ENCODE measurements at regions not wholly inside any gene's neighbourhood (a gene's known extent, or its start where the extent isn't known, plus 50 kb on each side); places are given as distances from the start of the nearest gene placed in this dataset.

GRCh38 chr12:108046135-108046534 is 83.0 kb upstream of the WSCD2 start:
- no peak overlapping the region for H3K27ac ChIP-seq (ENCODE audit: low read depth in 2 of 2, low read length in 2 of 2)
- no peaks in the 10 kb centered on the region for H3K27me3 ChIP-seq (ENCODE audit: control insufficient read depth in 2 of 2, insufficient read depth in 2 of 2, low read length in 2 of 2)
- H3K9me3 ChIP-seq (ENCODE audit: control insufficient read depth in 2 of 2, low read length in 2 of 2) = no peaks in the 10 kb centered on the region
- H3K4me1 ChIP-seq (ENCODE audit: control insufficient read depth in 2 of 2, insufficient read depth in 2 of 2, low read length in 2 of 2) = no peaks in the 10 kb centered on the region
- no peak overlapping the region for H3K4me3 ChIP-seq (ENCODE audit: low read length in 2 of 2)
- H3K36me3 ChIP-seq (ENCODE audit: control insufficient read depth in 2 of 2, insufficient read depth in 2 of 2, low read length in 2 of 2) = no peaks in the 10 kb centered on the region
- no peak overlapping the region for H3K9ac ChIP-seq (ENCODE audit: low read depth in 1 of 2, low read length in 2 of 2)

- no peak overlapping the region for H3K27ac ChIP-seq (ENCODE audit: low read depth in 2 of 2, low read length in 2 of 2)
Observed at GRCh38 chr12:108046650-108047049, 82.4 kb upstream of the WSCD2 start.

GRCh38 chr12:108047071-108047550 is 82.0 kb upstream of the WSCD2 start:
- H3K27me3 ChIP-seq (ENCODE audit: control insufficient read depth in 2 of 2, insufficient read depth in 2 of 2, low read length in 2 of 2) = no peaks in the 10 kb centered on the region
- H3K27ac ChIP-seq (ENCODE audit: low read depth in 2 of 2, low read length in 2 of 2) = no peak overlapping the region
- no peak overlapping the region for H3K9ac ChIP-seq (ENCODE audit: low read depth in 1 of 2, low read length in 2 of 2)
- H3K9me3 ChIP-seq (ENCODE audit: control insufficient read depth in 2 of 2, low read length in 2 of 2) = no peaks in the 10 kb centered on the region
- H3K4me1 ChIP-seq (ENCODE audit: control insufficient read depth in 2 of 2, insufficient read depth in 2 of 2, low read length in 2 of 2) = no peaks in the 10 kb centered on the region
- no peak overlapping the region for H3K4me3 ChIP-seq (ENCODE audit: low read length in 2 of 2)
- no peaks in the 10 kb centered on the region for H3K36me3 ChIP-seq (ENCODE audit: control insufficient read depth in 2 of 2, insufficient read depth in 2 of 2, low read length in 2 of 2)

More at GRCh38 chr12:108046650-108047049, 82.4 kb upstream of the WSCD2 start:
- no peak overlapping the region for H3K4me3 ChIP-seq (ENCODE audit: low read length in 2 of 2)
- H3K36me3 ChIP-seq (ENCODE audit: control insufficient read depth in 2 of 2, insufficient read depth in 2 of 2, low read length in 2 of 2) = no peaks in the 10 kb centered on the region
- no peaks in the 10 kb centered on the region for H3K9me3 ChIP-seq (ENCODE audit: control insufficient read depth in 2 of 2, low read length in 2 of 2)
- H3K27me3 ChIP-seq (ENCODE audit: control insufficient read depth in 2 of 2, insufficient read depth in 2 of 2, low read length in 2 of 2) = no peaks in the 10 kb centered on the region
- H3K4me1 ChIP-seq (ENCODE audit: control insufficient read depth in 2 of 2, insufficient read depth in 2 of 2, low read length in 2 of 2) = no peaks in the 10 kb centered on the region
- H3K9ac ChIP-seq (ENCODE audit: low read depth in 1 of 2, low read length in 2 of 2) = no peak overlapping the region

- Histone ChIP-seq H3K9me3 (ENCODE audit: control insufficient read depth in 2 of 2, low read length in 2 of 2) (no peaks in the 10 kb centered on the region), H3K36me3 (ENCODE audit: control insufficient read depth in 2 of 2, insufficient read depth in 2 of 2, low read length in 2 of 2) (no peaks in the 10 kb centered on the region), H3K4me1 (ENCODE audit: control insufficient read depth in 2 of 2, insufficient read depth in 2 of 2, low read length in 2 of 2) (no peaks in the 10 kb centered on the region), H3K4me3 (ENCODE audit: low read length in 2 of 2) (no peak overlapping the region), H3K27me3 (ENCODE audit: control insufficient read depth in 2 of 2, insufficient read depth in 2 of 2, low read length in 2 of 2) (no peaks in the 10 kb centered on the region), H3K9ac (ENCODE audit: low read depth in 1 of 2, low read length in 2 of 2) (no peak overlapping the region), H3K27ac (ENCODE audit: low read depth in 2 of 2, low read length in 2 of 2) (no peak overlapping the region)
Observed at GRCh38 chr12:108048686-108049085, 80.4 kb upstream of the WSCD2 start.

- Histone ChIP-seq H3K4me3 (ENCODE audit: low read length in 2 of 2) (no peak overlapping the region), H3K36me3 (ENCODE audit: control insufficient read depth in 2 of 2, insufficient read depth in 2 of 2, low read length in 2 of 2) (no peaks in the 10 kb centered on the region), H3K27ac (ENCODE audit: low read depth in 2 of 2, low read length in 2 of 2) (no peak overlapping the region), H3K4me1 (ENCODE audit: control insufficient read depth in 2 of 2, insufficient read depth in 2 of 2, low read length in 2 of 2) (no peaks in the 10 kb centered on the region), H3K27me3 (ENCODE audit: control insufficient read depth in 2 of 2, insufficient read depth in 2 of 2, low read length in 2 of 2) (no peaks in the 10 kb centered on the region), H3K9ac (ENCODE audit: low read depth in 1 of 2, low read length in 2 of 2) (no peak overlapping the region), H3K9me3 (ENCODE audit: control insufficient read depth in 2 of 2, low read length in 2 of 2) (no peaks in the 10 kb centered on the region)
Observed at GRCh38 chr12:108050696-108051095, 78.4 kb upstream of the WSCD2 start.

- H3K4me1 ChIP-seq (ENCODE audit: control insufficient read depth in 2 of 2, insufficient read depth in 2 of 2, low read length in 2 of 2) = no peaks in the 10 kb centered on the region
- no peak overlapping the region for H3K27ac ChIP-seq (ENCODE audit: low read depth in 2 of 2, low read length in 2 of 2)
- no peak overlapping the region for H3K9ac ChIP-seq (ENCODE audit: low read depth in 1 of 2, low read length in 2 of 2)
- no peak overlapping the region for H3K4me3 ChIP-seq (ENCODE audit: low read length in 2 of 2)
- H3K36me3 ChIP-seq (ENCODE audit: control insufficient read depth in 2 of 2, insufficient read depth in 2 of 2, low read length in 2 of 2) = no peaks in the 10 kb centered on the region
- no peaks in the 10 kb centered on the region for H3K9me3 ChIP-seq (ENCODE audit: control insufficient read depth in 2 of 2, low read length in 2 of 2)
- no peaks in the 10 kb centered on the region for H3K27me3 ChIP-seq (ENCODE audit: control insufficient read depth in 2 of 2, insufficient read depth in 2 of 2, low read length in 2 of 2)
Observed at GRCh38 chr12:108052260-108052659, 76.8 kb upstream of the WSCD2 start.

- Histone ChIP-seq H3K4me3 (ENCODE audit: low read length in 2 of 2) (no peak overlapping the region), H3K9me3 (ENCODE audit: control insufficient read depth in 2 of 2, low read length in 2 of 2) (no peaks in the 10 kb centered on the region), H3K36me3 (ENCODE audit: control insufficient read depth in 2 of 2, insufficient read depth in 2 of 2, low read length in 2 of 2) (no peaks in the 10 kb centered on the region), H3K9ac (ENCODE audit: low read depth in 1 of 2, low read length in 2 of 2) (no peak overlapping the region), H3K4me1 (ENCODE audit: control insufficient read depth in 2 of 2, insufficient read depth in 2 of 2, low read length in 2 of 2) (no peaks in the 10 kb centered on the region), H3K27ac (ENCODE audit: low read depth in 2 of 2, low read length in 2 of 2) (no peak overlapping the region), H3K27me3 (ENCODE audit: control insufficient read depth in 2 of 2, insufficient read depth in 2 of 2, low read length in 2 of 2) (no peaks in the 10 kb centered on the region)
Observed at GRCh38 chr12:108053512-108053911, 75.6 kb upstream of the WSCD2 start.

- Histone ChIP-seq H3K27me3 (ENCODE audit: control insufficient read depth in 2 of 2, insufficient read depth in 2 of 2, low read length in 2 of 2) (no peaks in the 10 kb centered on the region), H3K36me3 (ENCODE audit: control insufficient read depth in 2 of 2, insufficient read depth in 2 of 2, low read length in 2 of 2) (no peaks in the 10 kb centered on the region), H3K4me3 (ENCODE audit: low read length in 2 of 2) (no peak overlapping the region), H3K9ac (ENCODE audit: low read depth in 1 of 2, low read length in 2 of 2) (no peak overlapping the region), H3K27ac (ENCODE audit: low read depth in 2 of 2, low read length in 2 of 2) (no peak overlapping the region), H3K4me1 (ENCODE audit: control insufficient read depth in 2 of 2, insufficient read depth in 2 of 2, low read length in 2 of 2) (no peaks in the 10 kb centered on the region), H3K9me3 (ENCODE audit: control insufficient read depth in 2 of 2, low read length in 2 of 2) (no peaks in the 10 kb centered on the region)
Observed at GRCh38 chr12:108054496-108054895, 74.6 kb upstream of the WSCD2 start.

GRCh38 chr12:108055141-108055540 is 73.9 kb upstream of the WSCD2 start:
- Histone ChIP-seq H3K36me3 (ENCODE audit: control insufficient read depth in 2 of 2, insufficient read depth in 2 of 2, low read length in 2 of 2) (no peaks in the 10 kb centered on the region), H3K9me3 (ENCODE audit: control insufficient read depth in 2 of 2, low read length in 2 of 2) (no peaks in the 10 kb centered on the region), H3K4me1 (ENCODE audit: control insufficient read depth in 2 of 2, insufficient read depth in 2 of 2, low read length in 2 of 2) (no peaks in the 10 kb centered on the region), H3K27ac (ENCODE audit: low read depth in 2 of 2, low read length in 2 of 2) (no peak overlapping the region), H3K4me3 (ENCODE audit: low read length in 2 of 2) (no peak overlapping the region), H3K9ac (ENCODE audit: low read depth in 1 of 2, low read length in 2 of 2) (no peak overlapping the region), H3K27me3 (ENCODE audit: control insufficient read depth in 2 of 2, insufficient read depth in 2 of 2, low read length in 2 of 2) (no peaks in the 10 kb centered on the region)

- H3K4me3 ChIP-seq (ENCODE audit: low read length in 2 of 2) = no peak overlapping the region
- H3K9ac ChIP-seq (ENCODE audit: low read depth in 1 of 2, low read length in 2 of 2) = no peak overlapping the region
- no peaks in the 10 kb centered on the region for H3K9me3 ChIP-seq (ENCODE audit: control insufficient read depth in 2 of 2, low read length in 2 of 2)
- peaks cover 0 to 3% of the 10 kb centered on the region in 2 donors for H3K27me3 ChIP-seq (ENCODE audit: control insufficient read depth in 2 of 2, insufficient read depth in 2 of 2, low read length in 2 of 2)
- no peaks in the 10 kb centered on the region for H3K4me1 ChIP-seq (ENCODE audit: control insufficient read depth in 2 of 2, insufficient read depth in 2 of 2, low read length in 2 of 2)
- H3K36me3 ChIP-seq (ENCODE audit: control insufficient read depth in 2 of 2, insufficient read depth in 2 of 2, low read length in 2 of 2) = no peaks in the 10 kb centered on the region
- H3K27ac ChIP-seq (ENCODE audit: low read depth in 2 of 2, low read length in 2 of 2) = no peak overlapping the region
Observed at GRCh38 chr12:108060067-108060466, 69.0 kb upstream of the WSCD2 start.

- Histone ChIP-seq H3K4me3 (ENCODE audit: low read length in 2 of 2) (no peak overlapping the region), H3K27ac (ENCODE audit: low read depth in 2 of 2, low read length in 2 of 2) (no peak overlapping the region), H3K9ac (ENCODE audit: low read depth in 1 of 2, low read length in 2 of 2) (no peak overlapping the region), H3K9me3 (ENCODE audit: control insufficient read depth in 2 of 2, low read length in 2 of 2) (no peaks in the 10 kb centered on the region), H3K27me3 (ENCODE audit: control insufficient read depth in 2 of 2, insufficient read depth in 2 of 2, low read length in 2 of 2) (peaks cover 0 to 3% of the 10 kb centered on the region in 2 donors), H3K36me3 (ENCODE audit: control insufficient read depth in 2 of 2, insufficient read depth in 2 of 2, low read length in 2 of 2) (no peaks in the 10 kb centered on the region), H3K4me1 (ENCODE audit: control insufficient read depth in 2 of 2, insufficient read depth in 2 of 2, low read length in 2 of 2) (no peaks in the 10 kb centered on the region)
Observed at GRCh38 chr12:108060903-108061302, 68.2 kb upstream of the WSCD2 start.

Measured in mucosa of rectum (tissue), 2 donors.